SKM-1 treated with dmso at 0.1 percent for 144 hours (cell line): ENCODE measurements at regions not wholly inside any gene's neighbourhood (a gene's known extent, or its start where the extent isn't known, plus 50 kb on each side); places are given as distances from the start of the nearest gene placed in this dataset.

Source experiments
- DNase-seq: peaks from one replicate; lab custom pipeline; 2025; ENCODE audit not compliant: unreplicated experiment; lab: John Stamatoyannopoulos, UW

DNA sequence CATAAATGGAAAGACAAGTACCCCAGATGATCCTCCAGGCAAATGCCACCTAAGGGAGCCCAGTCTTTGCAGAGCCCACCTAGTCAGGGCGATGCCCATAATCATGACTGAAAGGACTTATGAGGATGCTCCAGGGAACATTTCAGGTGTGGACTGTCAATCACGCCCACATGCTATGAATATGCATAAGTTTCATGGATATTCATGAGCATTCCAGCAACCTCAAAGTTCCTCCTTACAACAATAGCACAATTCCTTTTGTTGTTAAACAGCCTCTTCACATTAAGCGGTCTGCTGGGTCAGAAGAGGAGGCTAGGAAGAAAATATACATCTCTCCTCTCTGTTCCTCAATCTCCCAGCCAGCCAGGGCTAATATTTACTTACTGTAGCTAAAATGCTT is 161.6 kb downstream of the C5orf15 start:
- DNase-seq, result no peak

GRCh38 chr5:133801955-133802751 is 166.3 kb downstream of the C5orf15 start:
- DNase-seq, result no peak

DNA sequence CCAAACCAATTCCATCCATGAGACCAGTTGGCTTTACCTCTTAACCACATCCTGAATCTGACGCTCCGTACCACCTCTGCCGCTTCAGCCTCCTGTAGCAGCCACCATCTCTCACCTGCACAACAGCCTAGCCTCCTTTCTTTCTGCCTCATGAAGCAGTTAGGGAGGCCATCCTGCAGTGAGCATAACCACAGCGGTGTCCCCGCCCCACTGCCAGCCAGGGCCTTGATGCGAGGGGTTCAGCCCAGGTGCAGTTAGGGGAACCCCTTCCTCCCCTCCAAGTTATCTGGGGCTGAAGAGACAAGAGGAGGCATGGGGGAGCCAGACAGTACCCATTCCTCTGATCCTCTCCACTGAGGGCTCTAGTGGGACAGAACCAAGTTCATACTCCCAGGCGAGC is 167.0 kb downstream of the C5orf15 start:
- DNase-seq, result no peak

DNA sequence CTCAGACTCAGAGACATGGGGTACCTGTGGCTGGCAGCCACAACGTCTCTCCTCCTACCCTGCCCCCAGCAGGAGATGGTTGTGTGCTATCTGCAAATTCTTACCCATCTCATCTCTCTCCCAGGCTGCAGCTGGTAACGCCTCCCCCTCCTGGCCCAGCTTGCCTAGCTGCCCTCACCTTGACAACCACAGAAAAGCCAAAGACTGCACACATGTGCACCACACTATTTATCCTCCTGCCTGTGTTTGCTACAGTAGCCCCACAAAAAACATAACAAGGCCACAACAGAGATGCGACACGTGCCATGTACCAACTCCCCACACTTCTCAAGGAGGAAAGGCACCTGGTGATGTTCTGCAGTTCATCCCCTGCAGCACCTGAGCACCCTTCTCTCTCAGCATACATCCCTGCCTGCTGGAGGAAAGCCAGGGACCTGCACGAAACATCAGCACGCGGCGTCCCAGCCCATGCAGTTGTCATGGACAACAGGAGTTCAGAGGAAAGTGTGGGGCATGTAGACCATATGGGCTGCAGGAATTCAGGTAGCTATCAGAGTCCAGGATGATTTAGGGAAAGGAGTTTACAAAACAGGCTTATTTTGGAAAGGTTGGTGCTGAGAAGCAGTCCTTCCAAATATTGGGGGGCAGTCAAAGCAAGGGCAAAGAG is 168.7 kb downstream of the C5orf15 start:
- DNase-seq, result no peak

DNA sequence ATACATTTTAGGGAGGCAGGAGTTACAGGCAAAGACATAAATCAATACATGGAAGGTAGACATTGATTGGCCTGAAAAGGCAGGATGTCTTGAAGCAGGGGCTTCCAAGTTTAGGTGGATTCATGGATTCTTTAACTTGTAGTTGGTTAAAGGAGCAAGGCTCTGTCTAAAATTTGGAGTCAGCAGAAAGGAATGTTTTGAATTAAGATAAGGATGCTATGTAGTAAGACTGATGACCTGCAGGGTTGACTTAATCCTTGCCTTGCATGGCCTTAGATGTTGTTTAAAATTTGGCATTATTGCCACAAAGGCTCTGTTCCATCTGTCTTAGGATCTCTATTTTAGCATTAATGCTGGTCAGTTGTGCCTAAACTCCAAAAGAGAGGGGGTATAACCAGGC is 171.3 kb downstream of the C5orf15 start:
- no peak for DNase-seq

- DNase-seq, result no peak
These were observed 172.2 kb downstream of the C5orf15 start for GRCh38 chr5:133796186-133796585.

- DNase-seq, result no peak
These were observed 173.5 kb downstream of the C5orf15 start for GRCh38 chr5:133794771-133795415.

- no peak for DNase-seq
These were observed 174.5 kb downstream of the C5orf15 start for GRCh38 chr5:133793756-133794465.

DNA sequence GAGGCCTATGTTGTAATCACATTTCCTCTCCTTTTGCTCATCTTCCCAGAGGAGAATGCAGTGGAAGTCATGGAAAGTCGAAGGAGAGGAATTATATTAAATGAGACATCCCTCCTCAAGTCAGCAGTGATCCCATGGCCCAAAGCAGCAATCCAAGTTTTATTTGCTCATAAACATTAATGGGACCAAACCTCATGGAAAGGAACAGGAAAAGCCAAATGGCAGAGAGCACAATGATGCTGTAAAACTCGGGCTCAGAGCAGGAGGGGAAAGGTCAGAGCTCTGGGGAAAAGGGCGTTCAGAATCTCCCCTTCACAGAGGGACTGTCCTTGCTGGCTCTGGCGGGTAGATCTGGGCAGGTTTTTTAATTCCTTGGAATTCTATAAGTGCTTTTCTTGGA is 175.8 kb downstream of the C5orf15 start:
- DNase-seq, result no peak

DNA sequence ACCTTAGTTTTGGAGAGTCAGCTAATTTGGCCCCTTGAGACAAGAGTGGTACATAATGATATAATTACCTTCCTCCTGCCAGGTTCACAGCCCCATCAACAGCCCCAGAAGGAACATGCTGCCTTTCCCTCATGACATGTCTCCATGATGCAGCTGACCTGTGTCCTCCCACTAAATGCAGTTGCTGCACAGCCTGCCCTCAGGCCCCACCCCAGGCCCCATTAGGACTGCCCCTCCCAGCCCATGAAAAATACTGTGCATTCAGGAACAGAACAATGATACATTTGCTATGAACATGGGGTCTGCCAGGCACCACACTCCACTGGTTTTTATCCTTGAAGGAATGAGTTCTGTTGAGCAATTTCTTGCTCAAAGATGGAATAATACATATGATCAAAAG is 176.4 kb downstream of the C5orf15 start:
- no peak for DNase-seq

- DNase-seq, result no peak
These were observed 177.5 kb downstream of the C5orf15 start for GRCh38 chr5:133790898-133791297.

GRCh38 chr5:133789428-133789827 is 177.1 kb upstream of the FSTL4 start:
- no peak for DNase-seq

DNA sequence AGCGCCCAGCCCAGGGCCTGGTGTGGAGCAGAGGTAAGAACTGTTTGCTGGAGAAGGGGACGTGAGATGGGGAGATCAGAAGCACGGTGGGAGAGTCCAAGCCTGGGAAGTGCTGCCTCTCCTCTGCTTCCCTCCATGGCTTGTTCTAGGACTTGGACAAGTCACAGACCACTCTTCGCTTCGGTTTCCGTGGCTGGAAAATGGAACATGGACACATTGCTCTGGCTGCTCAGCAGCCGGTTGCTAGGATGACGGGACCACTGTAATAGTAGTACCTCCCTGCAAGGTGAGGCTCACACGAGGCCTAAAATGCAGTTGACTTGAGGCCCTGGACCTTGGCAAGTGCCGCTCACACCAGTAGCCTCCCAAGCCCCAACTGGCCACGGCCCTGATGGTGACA is 175.8 kb upstream of the FSTL4 start:
- DNase-seq, result no peak

GRCh38 chr5:133786420-133786819 is 174.1 kb upstream of the FSTL4 start:
- DNase-seq, result no peak

GRCh38 chr5:133785182-133785581 is 172.8 kb upstream of the FSTL4 start:
- no peak for DNase-seq

- no peak for DNase-seq
These were observed 171.1 kb upstream of the FSTL4 start for GRCh38 chr5:133783481-133783880.

- no peak for DNase-seq
These were observed 170.4 kb upstream of the FSTL4 start for GRCh38 chr5:133782736-133783135.

DNA sequence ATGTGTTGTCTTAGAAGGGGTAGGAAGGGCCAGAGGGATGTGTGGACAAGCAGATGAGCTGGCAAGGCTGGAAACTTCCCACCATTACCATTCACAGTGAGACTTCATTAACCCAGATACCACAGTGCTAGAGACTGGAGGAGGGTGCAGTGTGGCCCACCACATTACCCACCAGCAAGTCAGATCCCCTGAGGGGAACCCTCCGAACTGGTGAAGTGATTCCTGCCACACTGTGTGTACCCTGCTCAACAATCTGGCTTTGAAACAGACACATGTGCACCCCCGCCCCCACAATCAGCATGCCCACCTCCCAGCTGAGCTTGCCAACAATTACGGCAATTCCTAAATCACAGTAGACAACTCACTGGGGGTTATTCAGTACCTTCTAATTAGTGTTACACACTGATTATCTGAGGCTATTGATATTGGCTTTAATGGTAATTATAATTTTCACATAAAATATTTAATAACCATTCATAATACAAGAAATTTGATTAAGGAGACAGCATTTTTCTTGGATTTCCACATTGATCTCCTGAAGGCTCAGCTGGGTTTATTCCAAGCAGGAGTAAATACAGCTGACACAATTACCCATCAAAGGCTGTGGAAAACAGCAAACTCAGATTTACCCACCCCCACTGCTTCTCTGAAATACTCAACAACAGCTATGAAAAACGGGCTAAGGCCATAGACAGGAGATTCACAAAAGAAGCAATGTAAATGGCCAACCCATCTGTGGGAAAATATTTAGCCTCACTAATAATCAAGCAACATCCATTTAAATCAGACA is 169.3 kb upstream of the FSTL4 start:
- no peak for DNase-seq

DNA sequence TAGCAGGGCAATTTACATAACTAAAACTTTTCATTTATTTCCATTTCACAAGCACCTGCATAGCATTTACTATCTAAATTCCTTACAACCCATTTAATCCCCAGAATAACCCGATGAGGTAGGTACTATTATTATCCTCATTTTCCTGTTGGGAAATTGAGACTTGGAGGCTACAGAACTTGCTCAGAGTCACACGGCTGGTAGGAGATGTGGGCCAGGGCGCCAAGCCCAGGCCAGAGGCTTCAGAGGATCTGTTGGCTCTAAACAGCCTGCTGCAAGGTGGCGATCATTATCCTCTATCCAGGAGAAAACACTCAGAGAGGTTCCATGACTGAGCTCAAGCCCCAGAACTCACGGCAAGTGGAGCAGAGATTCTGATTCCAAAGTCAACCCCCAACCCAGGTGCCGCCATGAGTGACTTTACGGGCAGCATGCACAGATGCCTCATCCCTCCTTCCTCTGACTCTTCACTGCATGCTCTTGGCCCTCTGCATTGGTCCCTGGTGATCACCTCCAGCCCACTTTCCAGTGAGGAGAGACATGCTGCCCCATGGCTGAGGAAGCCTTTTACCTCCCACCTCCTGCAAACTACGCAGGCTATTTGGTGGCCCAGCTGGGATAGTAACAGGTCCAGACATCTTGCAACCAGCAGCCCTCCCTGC is 168.4 kb upstream of the FSTL4 start:
- no peak for DNase-seq

GRCh38 chr5:133779828-133780475 is 167.6 kb upstream of the FSTL4 start:
- no peak for DNase-seq
